Fibroblast of the conjunctiva (primary cell): ENCODE measurements at regions not wholly inside any gene's neighbourhood (a gene's known extent, or its start where the extent isn't known, plus 50 kb on each side); places are given as distances from the start of the nearest gene placed in this dataset.
"Not testable (repeated sequence)": the region's sequence is repeated elsewhere in the genome, so short reads cannot be mapped to it uniquely, and the experiment has no call there.

Experiments used
- DNase-seq: peaks from one replicate; pipeline ENCODE4 v3.0.0-alpha.2; 2010; ENCODE audit warnings: low read depth

DNA sequence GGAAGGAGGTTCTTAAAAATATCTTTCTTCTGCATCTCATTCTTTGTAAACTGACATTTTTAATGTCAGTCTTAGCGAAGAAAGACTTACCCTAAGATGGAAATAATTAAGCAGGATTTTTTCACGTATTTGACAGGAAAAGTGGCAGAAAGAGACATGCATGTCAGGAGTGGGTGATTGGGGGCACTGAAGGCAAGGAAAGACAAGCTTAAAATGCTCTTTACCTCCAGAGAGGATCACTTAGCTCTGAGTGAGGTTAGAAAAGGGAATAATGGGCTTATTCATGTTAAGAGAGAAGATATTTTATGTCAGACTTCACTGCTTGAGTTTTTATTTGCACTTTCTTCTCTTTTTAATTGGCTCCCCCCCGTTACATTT is 1358.2 kb upstream of the TMEM132C start:
- DNase-seq: no peak

DNA sequence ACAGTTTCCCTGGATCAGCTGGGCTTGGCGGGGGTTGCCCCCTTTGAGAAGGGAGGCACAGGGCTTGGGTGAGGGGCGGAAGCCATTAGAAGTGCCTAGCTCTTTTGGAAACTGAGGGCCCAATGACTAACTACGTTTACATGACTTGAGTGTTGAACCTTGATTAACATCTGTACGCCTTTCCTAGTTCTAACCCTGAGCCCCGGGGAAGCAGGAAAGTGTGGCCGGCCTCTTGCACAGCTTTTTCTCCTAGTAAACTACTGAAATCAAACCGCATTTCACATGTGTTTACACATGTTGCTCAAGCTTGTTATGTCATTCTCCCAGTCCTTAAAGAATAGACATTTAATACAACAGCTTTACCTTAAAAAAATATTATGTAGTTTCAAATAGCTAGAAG is 1356.4 kb upstream of the TMEM132C start:
- DNase-seq: no peak

DNA sequence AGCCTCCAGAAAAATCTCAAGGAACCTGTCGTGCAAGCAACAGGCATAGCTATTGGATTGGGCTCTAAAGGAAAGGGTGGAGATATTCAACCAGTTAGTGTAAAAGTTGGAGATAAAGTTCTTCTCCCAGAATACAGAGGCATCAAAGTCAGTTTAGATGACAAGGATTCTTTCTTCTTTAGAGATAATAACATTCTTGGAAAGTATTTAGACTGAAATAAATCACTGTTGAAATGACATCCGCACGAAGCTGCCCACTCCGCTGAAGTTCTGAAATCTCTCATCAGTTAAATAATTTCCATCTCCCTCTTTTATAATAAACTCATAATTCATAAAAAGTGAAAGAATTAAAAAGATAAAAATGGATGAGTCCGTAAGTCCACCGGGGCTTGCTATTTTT is 1354.9 kb upstream of the TMEM132C start:
- DNase-seq: no peak

DNA sequence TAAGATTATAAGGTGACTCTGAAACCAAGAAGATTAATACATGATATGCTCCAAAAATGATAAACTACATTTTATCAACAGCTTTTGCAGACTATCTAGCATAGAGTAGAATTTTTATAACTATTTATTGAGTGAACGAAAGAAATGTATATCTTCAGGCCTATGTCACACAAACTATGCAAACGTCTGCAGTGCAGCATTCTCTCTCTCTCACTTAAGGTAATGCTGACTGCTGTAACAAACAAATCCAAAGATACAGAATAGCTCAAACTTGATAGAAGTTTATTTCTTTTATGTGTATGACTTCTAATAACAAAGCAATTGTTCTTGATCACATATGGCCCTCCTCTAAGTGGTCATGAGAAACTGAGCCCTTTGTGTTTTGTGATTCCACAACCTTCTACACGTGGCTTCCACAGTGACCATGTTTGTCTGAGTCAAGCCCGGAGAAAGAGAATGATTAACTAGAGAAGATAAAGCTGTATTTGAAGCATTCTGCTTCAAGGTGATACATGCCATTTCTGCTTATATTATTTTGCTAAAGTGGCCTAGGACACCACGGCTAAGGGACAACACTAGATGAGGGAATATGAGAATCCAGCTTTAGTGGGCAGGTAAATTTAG is 1352.7 kb upstream of the TMEM132C start:
- no peak for DNase-seq

DNA sequence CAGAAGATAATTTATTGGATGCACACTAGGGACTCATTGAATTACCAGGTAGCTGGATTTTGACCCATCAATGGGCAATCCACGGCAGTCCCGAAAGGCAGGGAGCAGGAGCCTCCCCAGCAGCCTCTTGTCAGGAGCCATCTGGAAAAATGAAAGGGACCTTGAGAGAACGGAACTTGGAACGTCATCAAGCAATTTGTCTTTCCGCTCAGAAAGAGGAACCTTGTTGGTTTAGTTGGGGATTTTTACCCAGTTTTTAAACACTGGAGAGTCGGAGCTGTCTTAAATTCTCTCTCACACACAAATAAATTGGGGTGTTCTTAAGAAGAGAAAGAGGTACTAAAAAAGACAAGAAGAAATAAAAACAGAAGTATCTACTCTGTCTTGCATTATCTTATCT is 1351.7 kb upstream of the TMEM132C start:
- no peak for DNase-seq

DNA sequence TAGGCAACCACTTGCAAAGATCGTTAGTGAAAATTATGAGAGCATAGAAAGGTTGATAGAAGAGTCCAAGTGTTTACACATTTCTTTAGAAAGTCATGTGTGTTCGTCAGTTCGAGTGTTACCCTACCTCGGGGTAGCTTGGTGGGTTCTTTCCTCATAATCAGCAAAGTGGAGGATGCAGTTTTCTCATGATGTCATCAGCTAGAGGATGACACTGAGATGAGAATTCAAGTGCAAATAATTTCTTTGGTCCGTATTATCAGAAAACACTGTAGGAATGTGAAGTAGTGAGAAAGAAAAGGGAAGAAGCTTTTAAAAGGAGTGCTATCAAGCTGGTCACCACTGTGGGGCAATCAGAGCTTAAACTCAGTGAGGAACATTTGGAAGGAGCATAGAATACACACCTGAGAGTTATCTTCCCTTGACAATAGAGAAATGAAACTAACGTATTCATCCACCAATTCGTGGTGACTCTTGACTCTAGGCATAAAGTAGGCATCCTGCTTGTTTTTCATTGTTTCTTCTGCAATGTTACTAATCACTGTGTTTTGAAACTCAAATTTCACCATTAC is 1340.9 kb upstream of the TMEM132C start:
- no peak for DNase-seq

DNA sequence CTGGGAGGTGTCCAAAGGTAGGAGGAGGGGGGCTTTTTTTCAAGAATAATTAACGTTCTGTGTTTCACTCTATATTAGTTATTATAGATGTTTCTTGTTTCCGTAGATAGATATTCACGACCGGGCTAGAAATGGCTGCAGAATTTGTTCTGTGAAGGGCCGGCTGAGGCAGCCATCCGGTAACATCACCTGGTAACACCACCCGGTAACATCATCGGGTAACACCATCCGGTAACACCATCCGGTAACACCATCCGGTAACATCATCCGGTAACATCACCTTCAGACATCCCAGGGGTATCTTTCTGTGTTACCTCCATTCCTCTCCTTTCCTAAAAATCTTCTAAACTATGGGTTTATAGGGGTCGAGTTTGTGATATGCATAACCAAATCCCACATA is 1336.7 kb upstream of the TMEM132C start:
- DNase-seq: no peak

DNA sequence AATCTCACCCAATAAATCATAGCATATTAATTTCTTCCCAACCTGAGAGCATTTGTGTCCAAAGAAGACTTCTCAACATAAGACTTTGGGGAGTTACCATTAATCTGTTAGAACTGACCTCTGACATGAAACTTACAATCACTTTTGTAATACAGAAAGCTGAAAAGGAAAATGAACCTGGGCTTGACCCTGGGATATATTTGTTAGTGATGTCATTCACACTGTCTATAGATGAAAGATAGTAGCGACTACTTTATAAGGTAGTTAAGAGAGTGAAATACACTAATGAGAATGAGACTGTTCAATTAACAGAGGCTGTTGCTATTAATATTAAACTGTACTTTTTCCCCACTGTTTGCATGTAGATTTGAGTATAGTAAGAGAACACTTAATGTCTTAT is 1334.8 kb upstream of the TMEM132C start:
- no peak for DNase-seq

DNA sequence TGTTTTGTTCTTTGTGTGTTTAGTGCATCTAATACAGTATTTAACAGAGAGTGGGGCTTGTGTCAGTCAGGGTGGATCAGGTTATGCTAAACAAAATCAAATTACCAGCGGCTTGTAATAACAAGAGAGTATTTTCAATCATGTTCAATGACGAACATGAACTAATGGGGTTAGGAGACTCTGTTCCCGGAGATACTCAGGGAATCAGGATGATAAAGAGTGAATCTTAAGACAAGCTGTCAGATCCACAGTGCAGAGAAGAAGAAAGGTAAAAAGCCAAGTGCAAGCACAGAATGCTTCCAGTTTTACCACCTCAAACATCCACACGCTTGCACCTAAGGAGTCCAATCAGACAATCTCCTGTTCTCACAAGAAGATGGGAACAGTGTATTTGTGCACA is 1331.5 kb upstream of the TMEM132C start:
- DNase-seq: no peak

DNA sequence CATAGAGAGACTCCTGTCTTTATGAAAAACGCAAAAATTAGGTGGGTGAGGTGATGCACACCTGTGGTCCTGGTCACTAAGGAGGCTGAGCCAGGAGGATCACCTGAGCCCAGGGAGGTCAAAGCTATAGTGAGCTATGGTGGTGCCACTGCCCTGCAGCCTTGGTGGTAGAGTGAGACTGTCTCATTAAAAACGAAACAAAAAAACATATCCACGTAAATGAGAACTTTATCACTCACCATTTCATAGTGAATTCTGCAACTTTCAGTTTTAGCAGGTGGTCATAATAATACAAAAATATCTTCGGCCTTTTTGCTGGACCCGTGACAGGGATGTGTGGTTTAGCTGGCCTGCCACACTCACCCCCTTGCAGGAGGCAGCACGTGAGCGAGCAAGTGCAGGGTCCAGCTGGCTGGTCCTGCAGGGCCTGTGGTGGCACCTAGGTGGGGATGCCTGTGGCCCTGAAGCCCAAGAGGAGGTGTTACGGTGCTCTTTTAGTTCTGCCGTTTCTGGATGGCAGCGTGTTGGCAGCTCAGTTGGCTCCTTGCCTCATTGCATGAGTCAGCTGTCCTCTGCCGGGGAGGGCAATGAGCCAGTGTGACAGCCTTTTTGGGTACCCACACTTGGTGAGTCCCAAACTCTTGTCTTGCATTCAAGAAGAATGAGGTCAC is 1330.7 kb upstream of the TMEM132C start:
- DNase-seq: no peak

DNA sequence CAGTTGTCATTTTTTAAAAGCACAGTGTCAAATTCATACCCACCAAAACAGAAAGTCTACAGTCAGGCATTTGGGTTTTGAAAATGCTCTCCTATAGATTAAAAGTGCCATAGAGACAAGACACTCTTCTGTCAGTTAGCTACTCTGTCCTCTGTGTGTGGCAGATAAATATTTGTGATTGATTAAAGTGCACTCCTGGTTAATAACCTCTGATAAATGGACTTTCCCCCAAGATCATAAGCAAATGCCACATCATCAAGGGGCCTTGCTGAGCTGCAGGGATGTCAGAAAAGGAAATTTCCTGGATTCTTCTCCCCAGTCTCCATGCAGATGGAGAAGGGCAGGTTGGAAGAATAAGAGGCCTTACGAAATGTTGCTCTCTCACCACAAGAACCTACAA is 1329.5 kb upstream of the TMEM132C start:
- no peak for DNase-seq

DNA sequence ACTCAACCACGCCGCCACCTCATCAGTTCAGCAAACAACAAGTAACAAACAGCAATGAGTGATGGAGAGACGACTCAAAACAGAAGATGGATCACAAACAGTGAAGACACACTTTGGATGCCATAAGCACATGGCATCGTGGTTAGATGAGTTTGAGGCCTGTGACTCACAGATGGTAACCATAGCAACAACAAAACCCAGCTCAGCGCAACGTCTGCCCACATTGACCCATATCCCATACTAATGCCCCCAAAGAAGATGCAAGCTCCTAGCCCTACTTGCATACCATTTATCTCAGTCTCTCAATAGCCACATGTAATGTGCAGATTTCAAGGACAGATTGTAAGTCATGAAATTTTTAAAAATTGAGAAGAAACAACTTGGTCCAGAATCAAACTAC is 1322.3 kb upstream of the TMEM132C start:
- no peak for DNase-seq

DNA sequence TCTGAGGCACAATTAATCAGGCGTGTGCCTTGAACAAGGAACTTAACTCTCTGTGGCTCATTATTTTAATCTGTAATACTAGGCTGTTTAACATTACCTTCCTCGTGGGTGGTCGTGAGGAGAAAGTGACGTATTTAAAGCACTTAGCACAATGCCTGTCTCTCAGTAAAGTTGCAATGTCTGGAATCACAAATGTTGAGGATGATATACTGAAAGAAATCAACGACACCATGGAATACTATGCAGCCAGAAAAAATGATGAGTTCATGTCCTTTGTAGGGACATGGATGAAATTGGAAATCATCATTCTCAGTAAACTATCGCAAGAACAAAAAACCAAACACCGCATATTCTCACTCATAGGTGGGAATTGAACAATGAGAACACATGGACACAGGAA is 1320.0 kb upstream of the TMEM132C start:
- DNase-seq: not testable (repeated sequence)

DNA sequence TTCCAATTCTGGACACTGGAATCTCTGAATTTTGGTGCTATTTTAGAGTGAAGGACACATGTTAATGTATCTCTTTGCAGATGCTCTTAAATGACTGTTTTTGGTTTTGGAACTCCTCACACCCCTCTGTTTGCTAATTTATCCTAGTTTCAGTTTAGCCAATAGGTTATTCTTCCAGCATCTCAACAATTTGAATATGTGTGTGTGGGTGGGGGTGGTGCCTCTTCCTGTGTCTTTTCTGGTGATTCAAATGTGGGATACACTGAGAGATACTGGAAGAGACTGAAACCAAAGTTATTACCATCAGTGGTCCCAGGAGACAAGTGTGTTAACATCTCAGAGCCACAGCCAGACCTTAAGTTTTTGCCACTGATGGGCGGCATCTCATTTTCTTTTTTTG is 1317.4 kb upstream of the TMEM132C start:
- DNase-seq: no peak

DNA sequence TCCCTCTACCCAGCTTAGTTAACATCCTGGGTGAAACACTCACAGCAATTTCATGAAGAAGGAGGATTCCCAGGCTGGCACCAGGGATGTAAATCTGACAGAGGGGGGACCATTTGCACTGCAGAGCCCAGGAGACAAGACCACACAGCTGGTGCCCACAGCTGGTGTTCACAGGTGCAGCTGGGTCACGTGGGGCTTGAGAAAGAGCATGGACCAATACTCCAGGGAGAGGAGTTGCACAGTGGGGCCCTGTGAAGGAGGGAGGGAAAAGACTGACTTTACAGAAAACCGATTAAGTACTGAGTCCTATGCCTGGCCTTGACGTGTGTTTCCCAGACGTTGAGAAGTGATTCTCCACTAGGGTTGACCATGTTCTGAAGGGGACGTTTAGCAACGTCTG is 1316.7 kb upstream of the TMEM132C start:
- DNase-seq: no peak

DNA sequence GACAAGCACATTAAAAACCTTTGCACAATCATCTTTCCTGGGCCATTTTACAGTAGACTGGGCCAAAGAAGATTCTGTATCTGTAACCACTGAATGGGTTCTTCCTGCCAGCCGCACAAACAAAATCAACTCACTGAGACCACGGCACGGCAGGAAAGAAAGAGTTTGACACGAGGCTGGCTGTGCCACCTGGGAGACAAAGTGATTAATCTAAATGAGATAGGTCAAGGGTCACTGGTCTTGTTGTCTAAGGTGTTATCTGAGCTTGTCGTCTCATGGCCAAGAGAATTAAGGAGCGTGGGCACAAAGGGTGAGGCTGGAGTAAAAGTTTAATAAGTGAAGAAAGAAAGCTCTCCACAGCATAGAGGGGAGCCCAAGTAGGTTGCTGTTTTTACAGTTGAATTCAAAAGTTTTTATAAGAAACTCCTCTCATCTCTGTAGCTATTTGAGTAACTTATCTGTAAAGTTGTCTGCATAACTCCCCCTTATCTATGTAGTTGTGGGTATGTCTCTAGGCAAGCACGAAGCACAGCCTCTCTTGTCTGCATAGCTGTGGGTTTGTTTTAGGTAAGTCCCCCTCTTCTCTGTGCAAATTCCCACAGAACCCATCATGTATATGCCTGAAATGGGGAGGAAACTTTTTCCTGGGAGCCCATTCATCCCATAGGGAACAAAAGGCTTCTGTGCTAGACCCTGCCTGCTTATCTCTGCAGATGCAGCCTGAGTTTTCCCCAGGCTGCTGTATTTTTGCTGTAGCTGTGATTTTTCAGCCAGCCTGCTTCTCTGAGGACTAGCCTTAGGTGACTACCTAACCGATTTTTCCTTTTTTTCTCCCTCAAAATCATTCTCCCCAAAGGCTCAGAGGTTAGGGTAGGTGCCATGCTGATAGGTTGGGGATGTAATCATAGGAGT is 1314.6 kb upstream of the TMEM132C start:
- DNase-seq: no peak

DNA sequence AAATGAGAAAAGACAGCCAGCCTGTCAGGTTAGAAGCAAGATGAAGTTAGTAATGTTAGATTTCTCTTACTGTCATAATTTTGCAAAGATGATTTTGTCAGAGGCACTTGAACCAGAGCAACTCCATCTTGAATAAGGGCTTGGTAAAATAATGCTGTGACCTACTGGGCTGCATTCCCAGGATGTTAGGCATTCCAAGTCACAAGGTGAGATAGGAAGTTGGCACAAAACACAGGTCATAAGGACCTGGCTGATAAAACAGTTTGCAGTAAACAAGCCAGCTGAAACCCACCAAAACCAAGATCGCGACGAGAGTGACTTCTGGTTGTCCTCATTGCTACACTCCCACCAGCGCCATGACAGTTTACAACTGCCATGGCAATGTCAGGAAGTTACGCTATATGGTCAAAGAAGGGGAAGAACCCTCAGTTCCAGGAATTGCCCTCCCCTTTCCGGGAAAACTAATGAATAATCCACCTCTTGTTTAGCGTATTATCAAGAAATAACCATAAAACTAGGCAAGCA is 1313.5 kb upstream of the TMEM132C start:
- no peak for DNase-seq

DNA sequence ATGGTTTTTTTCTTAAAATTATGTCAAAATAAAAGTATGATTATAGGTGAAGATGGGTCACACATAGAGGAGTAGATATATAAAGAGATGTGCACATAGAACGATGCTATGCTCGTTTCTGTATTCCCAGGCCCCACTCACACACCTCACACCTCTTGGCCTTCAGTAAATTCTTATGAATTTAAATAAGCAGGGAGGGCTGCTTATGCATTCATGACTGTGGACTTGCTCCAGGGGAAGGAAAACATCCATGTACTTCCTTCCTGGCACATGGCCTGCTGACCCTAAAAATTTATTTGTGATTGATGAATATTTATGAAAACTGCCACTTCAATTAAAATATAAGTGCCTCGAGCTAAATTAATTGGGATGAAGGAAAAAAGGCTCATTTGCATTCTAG is 1306.7 kb upstream of the TMEM132C start:
- no peak for DNase-seq

DNA sequence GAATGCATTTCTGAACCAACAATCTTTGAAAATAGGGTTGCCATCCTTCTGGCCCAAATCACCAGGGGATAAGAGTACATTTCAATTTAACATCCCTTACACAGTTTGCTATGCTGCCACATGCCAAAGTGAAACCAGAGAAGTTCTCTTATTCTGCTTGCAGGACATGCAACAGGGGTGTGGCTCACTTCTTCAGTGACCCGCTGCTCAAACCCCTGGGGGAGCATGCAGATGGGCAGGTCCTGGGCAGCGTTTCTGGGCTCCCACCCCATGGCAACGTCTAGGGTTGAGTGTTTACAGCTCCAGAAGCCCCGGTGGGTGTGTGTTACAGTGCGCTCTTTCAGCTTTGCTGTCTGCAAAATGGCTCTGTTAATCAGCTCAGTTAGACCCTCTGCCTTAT is 1306.3 kb upstream of the TMEM132C start:
- DNase-seq: no peak

DNA sequence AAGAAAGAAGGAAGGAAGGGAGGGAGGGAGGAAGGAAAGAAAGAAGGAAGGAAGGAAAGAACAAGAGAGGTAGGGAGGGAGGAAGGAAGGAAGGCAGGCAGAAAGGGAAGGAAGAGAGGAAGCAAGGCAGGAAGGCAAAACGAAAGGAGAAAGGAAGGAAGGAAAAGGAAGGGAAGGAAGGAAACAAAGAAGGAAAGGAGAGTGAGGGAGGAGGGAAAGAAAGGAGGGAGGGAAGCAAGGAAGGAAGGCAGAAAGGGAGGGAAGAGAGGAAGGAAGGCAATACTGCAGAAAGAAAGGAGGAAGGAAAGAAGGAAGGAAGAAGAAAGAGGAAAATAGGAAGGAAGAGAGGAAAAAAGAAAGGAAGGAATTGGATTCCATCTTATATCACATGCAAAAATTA is 1303.1 kb upstream of the TMEM132C start:
- no peak for DNase-seq

DNA sequence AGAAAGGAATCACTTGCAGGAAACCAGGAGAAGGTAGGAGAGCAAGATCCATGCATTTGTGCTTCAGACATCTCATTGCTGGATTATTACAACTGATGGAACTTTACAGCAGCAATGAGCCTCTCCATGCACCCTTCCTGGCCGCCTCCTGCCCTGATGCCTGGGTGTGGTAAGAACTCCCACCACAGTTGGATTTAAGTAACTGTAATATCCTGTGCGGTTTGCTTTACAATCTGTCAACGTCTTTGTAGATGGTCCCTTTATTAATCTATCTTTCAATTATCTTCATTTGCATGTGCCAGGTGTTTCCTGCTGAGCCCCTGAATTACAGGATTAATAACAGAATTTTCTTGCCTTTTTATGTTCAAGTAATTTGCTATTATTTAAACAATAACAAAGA is 1300.5 kb upstream of the TMEM132C start:
- no peak for DNase-seq

DNA sequence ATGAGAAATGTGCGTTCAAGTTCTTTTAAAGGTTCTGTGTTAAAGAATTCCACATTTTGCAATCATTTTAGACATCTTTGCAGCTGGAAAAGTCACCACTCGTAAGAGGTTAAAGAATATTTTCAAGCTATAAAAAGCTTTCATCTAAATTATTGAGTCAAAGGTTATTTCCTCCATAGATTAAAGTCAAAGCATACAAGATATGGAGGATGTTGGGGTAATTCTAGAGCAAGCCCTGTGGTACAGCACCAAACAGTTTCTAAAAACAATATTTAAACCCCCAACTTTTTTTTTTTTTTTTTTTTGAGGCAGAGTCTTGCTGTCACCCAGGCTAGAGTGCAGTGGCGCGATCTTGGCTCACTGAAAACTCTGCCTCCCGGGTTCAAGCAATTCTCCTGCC is 1299.8 kb upstream of the TMEM132C start:
- DNase-seq: no peak

DNA sequence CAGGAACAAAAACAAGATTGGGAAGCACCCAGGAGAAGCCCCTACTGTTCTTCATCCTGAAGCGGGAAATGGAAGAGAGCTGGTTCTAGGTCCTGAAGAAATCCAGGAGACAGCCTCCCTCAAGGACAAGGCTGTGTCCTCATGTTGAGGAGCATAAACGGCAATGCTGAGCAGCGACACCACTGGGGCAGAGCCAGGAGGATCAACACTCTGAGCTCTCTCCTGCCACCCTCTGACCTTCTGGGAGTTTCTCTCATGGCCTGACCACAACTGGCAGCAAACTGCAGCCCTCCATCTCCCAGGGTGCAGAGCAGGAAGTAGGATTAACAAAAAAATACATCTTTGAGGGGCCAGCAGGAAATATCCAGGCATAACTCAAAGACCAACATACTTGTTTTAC is 1292.2 kb upstream of the TMEM132C start:
- no peak for DNase-seq
